NCI-H2196 treated with DMSO at 0.1 percent for 48 hours (cell line): ENCODE measurements at regions not wholly inside any gene's neighbourhood (a gene's known extent, or its start where the extent isn't known, plus 50 kb on each side); places are given as distances from the start of the nearest gene placed in this dataset.

ENCODE experiments used
- DNase-seq: peaks from one replicate; lab custom pipeline; 2025; ENCODE audit not compliant: unreplicated experiment; lab: John Stamatoyannopoulos, UW

GRCh38 chr7:131197920-131198615 lies 129.6 kb upstream of the MKLN1 start:
- no peak for DNase-seq

DNA sequence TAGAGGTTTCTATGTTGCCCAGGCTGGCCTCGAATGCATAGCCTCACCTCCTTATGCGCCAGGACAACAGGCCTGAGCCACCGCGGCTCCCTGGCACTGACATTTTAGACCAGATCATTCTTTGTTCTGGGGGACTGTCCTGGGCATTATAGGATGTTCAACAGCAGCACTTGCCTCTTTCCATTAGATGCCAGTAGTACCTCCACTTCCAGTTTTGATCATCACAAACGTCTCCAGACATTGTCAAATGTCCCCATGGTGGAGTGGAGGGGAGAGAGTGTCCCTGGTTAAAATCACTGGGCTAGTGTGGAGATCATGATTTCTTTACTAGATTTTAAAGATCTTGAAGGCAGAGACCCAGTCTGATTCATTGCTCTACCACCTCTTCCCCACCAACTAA lies 125.2 kb upstream of the MKLN1 start:
- no peak for DNase-seq

GRCh38 chr7:131203291-131203976 lies 124.2 kb upstream of the MKLN1 start:
- DNase-seq: no peak

DNA sequence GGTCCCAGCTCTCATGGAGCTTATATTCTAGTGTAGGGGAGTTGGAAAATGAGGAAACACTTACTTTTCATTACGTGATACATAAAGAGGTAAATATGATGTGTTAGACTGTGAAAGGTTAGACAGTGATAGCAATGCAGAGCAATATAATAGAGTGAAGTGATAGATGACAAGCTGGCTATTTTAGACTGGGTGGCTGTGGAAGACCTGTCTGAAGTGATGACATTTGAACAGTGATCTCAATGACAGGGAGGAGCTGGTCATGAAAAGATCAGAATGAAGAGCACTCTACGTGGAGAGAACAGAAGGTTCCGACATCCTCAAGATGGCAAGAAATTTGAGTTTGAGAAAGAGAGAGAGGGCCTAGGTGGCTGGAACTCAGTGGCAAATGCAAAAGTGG lies 118.9 kb upstream of the MKLN1 start:
- DNase-seq: no peak

DNA sequence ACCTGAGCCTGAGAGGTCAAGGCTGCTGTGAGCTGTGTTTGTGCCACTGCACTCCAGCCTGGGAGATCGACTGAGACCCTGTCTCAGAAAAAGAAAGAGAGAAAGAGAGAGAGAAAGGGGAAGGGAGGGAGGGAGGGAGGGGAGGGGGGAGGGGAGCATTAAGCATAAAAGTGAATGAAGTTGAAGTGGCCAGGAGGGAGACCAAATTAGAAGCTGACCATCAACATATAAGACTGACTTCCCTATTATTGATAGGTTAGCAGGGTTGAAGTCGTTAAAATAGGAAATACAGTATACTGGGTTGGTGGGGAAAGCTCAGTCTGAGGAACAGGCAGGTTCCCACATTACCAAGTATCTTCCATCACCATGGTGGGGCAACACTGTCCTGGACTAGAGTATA lies 117.1 kb upstream of the MKLN1 start:
- DNase-seq: no peak

GRCh38 chr7:131211500-131211899 lies 116.2 kb upstream of the MKLN1 start:
- no peak for DNase-seq

- no peak for DNase-seq
These were observed 115.6 kb upstream of the MKLN1 start for GRCh38 chr7:131212114-131212513.

GRCh38 chr7:131218727-131219128 lies 108.9 kb upstream of the MKLN1 start:
- DNase-seq: no peak

DNA sequence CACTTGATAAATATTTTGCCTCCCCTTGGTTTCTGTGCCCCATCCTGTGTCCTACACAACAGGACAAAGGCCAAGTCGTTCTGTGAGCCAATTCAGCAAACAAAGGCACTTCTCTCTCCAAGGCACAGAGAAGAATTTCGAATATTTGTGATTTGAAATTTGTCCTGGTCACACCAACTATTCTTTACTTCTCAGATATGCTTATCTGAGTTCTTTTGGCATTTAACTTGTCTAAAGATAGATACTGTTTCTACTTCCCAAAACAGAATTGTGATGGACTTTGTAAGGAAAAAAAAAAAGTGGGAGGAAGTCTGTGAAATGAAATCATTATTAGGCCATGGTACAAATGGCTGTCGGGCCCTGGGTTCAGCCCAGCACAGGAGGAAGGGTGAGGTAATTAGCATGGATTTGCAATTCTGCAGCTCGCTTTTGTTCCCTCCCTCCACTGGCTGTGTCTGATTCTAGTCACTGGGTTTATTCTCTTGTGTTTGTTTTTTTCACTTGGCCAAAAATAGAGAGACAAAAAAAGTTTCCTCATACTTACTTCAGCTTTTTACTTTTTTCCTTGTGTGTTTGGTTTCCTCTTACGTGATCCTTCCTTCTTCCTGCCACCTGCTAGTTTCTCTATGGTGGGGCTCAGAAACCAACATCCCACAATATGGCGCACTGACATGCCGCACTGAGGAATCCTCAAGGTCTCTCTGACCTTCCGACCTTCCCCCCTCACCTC lies 108.2 kb upstream of the MKLN1 start:
- no peak for DNase-seq

- no peak for DNase-seq
These were observed 106.6 kb upstream of the MKLN1 start for GRCh38 chr7:131221061-131221460.

- DNase-seq: no peak
These were observed 105.5 kb upstream of the MKLN1 start for GRCh38 chr7:131222171-131222570.

- DNase-seq: no peak
These were observed 104.5 kb upstream of the MKLN1 start for GRCh38 chr7:131223151-131223550.

- no peak for DNase-seq
These were observed 102.7 kb upstream of the MKLN1 start for GRCh38 chr7:131224996-131225395.

DNA sequence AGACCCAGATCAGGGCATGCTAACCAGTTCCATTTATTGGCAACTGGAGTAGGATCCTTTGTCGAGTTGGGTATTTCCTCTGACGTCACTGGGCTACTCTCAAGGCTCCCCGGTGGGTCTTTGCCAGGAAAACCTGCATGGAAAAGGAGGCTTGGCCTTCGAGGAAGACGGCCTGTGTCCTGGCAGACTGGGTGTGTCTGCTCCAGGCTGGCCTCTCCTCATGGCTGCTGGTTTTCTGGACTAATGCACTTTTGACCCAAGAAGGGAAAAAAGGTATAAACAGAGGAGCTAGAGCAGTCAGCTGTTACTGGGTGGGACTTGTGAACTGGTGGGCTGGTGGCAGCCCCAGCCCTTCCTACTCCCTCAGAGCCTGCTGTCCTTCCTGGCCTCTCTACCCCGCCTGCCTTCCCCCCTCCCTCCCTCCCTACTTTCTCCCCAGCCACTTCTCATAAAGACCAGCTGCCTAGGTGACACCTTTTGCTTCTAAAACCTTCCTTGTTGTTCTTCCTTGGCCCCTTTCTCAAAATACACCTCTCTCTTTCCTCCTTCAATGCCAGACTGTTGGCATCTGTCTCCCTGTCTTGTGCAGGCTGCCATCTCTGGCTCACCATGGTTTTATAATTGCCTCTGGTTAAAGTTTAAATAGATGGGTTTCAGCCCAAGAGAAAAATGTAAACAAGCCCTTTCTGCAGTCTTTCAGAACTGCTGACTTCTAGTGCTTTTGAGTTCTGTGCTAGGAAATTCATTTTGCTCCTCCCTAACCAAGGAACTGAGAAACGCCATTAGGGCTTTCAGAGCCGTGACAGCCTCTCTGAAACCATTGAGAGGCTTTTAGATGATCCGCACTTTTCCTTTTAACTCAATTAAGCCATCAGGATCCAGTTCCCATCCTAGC lies 101.8 kb upstream of the MKLN1 start:
- DNase-seq: no peak

- no peak for DNase-seq
These were observed 101.2 kb upstream of the MKLN1 start for GRCh38 chr7:131226514-131226865.

DNA sequence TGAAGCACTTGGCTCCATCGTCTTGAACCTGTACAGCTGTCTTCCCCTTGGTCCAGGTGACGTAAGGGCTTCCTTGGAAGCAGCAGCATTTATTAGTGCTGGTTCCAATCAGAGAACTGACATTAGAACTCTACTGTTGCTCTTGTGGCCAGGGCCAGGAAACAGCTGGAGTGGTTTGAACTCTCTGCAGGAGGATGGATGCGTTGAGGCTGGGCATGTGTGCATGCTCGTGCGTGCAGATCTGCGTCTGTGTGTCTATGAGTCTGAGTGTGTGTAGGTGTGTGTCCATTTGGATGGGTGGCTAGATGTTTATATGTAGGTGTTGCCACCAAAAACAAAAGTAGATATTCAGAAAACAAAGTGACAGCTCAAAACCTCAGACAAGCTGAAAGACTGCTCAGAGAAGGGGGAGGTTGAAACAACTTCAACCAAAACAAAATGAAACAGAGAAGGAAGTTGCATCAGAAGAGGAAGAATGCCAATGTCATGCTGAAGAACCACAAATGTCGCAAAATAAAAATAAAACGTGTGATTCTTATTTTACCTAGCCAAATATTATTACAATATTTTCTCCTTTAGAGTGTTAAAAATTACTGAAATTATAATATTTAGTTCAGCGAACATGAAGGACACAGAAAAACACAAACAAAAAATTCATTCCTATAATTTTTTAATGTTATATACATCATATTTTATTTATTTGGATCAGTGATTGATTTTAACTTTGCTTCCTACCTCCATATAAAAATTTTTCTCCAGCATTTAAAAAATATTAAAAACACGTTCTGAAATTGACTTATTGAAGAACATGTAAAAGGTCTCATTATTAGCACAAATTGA lies 96.1 kb upstream of the MKLN1 start:
- no peak for DNase-seq

DNA sequence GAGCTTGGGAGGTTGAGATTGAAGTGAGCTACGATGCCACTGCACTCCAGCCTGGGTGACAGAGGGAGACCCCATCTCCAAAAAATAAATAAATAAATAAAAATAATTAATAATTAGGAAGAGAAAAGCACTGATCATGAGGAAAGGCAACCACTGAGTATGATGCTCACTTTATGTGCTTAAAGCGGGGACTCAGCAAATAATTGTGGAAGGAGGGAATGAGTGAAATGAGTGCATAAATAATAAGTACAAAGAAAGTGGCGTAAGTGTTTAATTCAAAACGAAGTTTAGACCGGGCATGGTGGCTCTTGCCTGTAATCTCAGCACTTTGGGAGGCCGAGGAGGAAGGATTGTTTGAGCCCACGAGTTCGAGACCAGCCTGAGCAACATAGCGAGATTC lies 94.9 kb upstream of the MKLN1 start:
- no peak for DNase-seq

- DNase-seq: no peak
These were observed 94.5 kb upstream of the MKLN1 start for GRCh38 chr7:131233193-131233592.

GRCh38 chr7:131234719-131235488 lies 92.8 kb upstream of the MKLN1 start:
- DNase-seq: no peak
